SKM-1 (cell line): ENCODE measurements at regions not wholly inside any gene's neighbourhood (a gene's known extent, or its start where the extent isn't known, plus 50 kb on each side); places are given as distances from the start of the nearest gene placed in this dataset.
"Not testable (repeated sequence)": the region's sequence is repeated elsewhere in the genome, so short reads cannot be mapped to it uniquely, and the experiment has no call there.

Source experiments
- DNase-seq: peaks from one replicate; lab custom pipeline; 2025; ENCODE audit not compliant: unreplicated experiment; lab: John Stamatoyannopoulos, UW

GRCh38 chr11:15300341-15300740 lies 185.6 kb downstream of the INSC start:
- no peak for DNase-seq

DNA sequence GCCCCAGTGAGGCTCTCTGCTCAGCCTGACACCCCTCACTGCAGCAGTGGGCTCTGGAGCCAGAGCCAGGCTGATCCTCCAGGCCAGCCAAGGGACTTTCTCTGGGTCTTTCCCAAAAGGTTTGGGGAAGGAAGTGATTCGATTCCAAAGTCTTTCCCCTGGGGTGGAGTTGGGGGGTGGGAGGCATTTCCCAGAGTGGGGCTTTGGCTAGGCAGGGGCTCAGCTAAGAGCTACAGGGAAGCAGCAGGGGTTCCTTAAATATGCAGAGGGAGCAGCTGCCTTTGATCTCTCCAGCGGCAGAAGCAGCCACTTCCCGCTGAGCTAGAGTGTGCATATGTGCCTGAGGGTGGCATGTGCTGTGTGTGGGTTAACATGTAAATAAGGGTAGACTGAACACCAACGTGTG lies 192.9 kb downstream of the INSC start:
- no peak for DNase-seq

DNA sequence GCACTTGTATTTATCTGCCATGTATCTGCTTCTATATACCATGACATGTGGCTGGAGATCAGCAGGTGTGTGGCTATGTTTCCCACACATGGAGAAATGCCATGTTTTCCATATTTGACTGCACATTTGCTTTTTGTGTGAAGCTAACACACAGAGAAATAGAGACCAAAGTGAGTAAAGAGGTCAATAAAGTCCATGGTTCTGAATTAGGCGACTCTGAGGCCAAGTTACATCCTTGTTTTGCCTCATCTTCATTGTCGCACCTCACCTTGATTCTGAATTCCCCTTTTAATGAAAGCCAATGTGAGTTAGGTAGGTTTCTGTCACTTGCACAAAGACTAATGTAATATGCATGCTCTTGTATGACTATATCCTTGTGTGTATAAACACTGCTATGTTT lies 194.1 kb downstream of the INSC start:
- DNase-seq = no peak

- no peak for DNase-seq
Measured at GRCh38 chr11:15309296-15309695, 194.6 kb downstream of the INSC start.

DNA sequence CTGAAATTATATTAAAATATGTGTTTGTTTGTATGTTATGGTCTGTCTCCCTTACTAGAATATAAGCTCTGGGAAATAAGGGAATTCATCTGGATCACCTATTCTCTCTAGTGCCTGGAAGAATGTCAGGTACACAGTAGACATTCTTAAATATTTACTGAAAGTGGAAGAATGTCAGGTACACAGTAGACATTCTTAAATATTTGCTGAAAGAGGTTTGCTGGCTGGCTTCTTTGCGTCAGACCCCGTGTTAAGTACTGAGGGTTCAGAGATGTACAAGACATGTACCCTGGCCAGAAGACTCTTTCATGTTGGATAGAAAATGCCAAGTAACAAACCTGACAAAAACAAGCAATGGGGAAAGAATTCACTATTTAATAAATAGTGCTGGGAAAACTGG lies 199.1 kb downstream of the INSC start:
- no peak for DNase-seq

DNA sequence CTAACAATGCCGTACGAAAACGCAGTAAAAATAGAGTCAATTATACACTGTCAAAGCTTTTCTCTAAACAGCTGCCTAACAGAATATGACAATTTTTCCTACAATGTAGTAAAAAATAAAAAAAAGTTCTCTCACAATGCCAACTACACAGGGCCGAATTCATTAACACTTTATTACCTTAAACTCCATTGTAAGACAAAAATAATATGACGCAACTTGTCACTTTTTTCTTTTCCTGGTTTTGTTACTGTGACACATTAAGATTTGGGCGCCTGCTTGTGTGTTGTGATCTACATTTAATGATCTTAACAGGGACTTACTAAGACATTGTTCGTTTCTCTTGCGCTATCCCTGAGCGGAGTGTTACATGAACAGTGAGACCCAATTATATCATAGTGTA lies 204.1 kb downstream of the INSC start:
- DNase-seq = no peak

DNA sequence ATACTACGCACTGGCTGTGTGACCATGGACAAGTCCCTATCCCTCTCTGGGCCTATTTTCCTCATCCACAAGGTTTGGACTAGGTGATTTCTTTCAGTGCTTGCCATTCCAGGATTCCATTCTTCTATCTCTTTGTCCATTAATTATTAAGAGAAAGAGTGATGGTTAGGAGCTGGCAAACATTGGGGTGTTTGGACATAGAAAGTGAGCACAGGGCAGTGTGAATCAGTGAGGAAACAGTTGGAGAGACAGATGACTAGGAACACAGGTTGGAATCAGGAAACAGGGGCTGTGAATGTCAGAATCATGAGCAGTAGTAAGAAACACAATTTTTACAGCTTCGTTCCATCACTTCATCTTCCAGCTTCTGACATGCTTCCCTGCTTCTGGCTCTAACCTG lies 211.8 kb downstream of the INSC start:
- no peak for DNase-seq

DNA sequence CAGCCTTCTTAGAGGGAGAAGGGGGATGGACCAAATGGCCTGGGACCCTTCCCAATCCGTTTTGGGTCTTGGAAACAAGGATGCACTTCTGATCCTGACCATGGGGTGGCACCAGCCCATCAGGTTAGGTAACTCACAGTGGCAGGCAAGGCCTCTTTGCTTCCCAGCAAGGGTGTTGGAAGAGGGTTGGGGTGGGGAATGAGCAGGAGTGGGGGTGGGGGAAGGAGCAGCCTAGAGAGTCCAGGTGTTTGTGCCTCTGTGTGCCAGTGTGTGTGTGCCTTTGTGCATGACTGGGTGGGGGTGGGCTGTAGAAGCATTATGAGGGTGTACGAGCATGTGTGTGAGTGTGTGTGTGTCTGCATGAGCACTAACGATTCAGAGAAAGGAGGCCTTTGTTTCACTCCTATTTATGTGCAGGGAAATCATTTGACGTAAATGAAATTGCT lies 213.1 kb downstream of the INSC start:
- DNase-seq = no peak

GRCh38 chr11:15333407-15333806 lies 218.7 kb downstream of the INSC start:
- DNase-seq = no peak

DNA sequence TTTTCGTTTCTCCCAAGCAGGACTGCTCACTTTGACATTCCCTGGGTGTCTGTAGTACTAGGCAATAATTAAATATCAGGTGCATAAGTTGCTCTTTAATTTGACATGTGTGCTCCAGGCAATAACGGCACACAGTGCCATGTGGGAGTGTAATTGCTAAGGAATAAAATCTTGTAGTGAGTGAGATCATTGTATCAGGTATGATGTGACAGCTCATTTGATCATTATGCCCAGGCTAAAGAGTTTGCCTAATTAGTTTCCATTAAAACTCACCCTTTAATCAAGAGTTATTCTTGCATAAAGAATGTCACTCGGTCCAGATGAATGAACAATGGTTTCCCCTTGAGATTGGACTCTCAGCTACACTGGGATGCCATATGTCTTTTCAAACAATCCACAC lies 220.0 kb downstream of the INSC start:
- DNase-seq = no peak

DNA sequence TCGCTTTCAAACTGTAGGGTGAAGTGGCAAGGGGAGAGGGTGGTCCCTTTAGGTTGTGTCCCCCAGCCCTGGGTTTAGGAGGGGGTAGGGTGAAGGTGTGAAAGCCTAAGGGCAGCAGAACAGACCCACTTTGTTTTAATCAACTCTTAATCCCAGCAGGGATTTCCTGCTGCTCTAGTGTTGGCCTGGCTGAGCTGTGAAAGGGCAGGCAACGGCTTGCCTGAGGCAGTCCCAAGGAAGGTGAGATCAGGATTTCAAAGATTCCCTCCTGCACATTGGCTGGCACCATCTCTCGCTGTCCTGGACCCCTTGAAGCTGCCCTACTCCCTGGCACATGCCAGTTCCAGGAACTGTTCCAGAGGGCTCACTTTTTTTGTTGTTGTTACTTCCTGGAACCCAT lies 221.3 kb downstream of the INSC start:
- DNase-seq = no peak

- no peak for DNase-seq
Measured at GRCh38 chr11:15339302-15339701, 224.6 kb downstream of the INSC start.

DNA sequence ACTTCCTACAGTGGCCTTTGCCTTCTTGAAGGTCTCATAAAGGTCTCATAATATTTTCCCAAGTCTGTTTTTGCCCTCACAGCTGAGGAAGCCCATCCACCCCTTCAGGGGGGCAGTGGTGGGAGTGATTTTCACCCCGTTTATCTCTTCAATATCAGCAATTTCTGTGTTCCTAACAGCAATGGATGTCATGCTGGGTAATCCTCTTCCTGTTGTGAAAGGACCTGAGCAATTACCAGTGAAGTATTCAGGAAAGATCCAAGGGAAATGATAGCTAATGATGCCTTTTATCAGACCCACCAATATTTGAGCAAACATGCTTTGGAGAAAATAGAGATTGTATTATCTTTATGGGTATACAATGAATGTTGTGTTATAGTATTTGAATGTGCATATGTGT lies 226.9 kb downstream of the INSC start:
- no peak for DNase-seq

- no peak for DNase-seq
Measured at GRCh38 chr11:15342163-15342562, 227.4 kb downstream of the INSC start.

- DNase-seq = no peak
Measured at GRCh38 chr11:15346907-15347306, 232.2 kb downstream of the INSC start.

GRCh38 chr11:15347969-15348734 lies 233.4 kb downstream of the INSC start:
- DNase-seq = no peak

- DNase-seq = no peak
Measured at GRCh38 chr11:15349413-15349812, 234.7 kb downstream of the INSC start.

- no peak for DNase-seq
Measured at GRCh38 chr11:15361316-15361715, 246.6 kb downstream of the INSC start.

- not testable (repeated sequence) for DNase-seq
Measured at GRCh38 chr11:15365286-15365685, 250.6 kb downstream of the INSC start.

DNA sequence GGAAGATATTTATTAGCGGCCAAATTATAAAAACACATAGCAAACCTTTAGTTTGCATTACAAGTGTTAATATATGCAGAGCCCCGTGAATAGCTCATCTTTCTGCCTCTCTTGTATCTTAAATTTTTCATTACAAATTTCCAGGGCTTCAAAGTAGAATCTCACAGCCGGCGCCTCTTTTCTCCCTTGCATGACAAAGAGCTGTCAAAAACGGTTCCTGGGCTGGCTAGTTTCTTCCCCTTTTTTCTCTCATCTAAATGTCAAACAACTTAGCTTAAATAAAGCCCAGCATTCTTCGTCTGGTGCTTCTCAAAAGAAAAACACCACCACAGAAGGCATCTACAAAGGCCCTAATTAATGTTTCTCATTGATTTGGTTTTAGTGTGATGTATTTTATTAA lies 253.0 kb downstream of the INSC start:
- DNase-seq = no peak

- no peak for DNase-seq
Measured at GRCh38 chr11:15370495-15371147, 255.9 kb downstream of the INSC start.

- DNase-seq = no peak
Measured at GRCh38 chr11:15371533-15371932, 256.8 kb downstream of the INSC start.

- no peak for DNase-seq
Measured at GRCh38 chr11:15374418-15374817, 259.7 kb downstream of the INSC start.
